ENCODE measurements at regions not wholly inside any gene's neighbourhood (a gene's known extent, or its start where the extent isn't known, plus 50 kb on each side); places are given as distances from the start of the nearest gene placed in this dataset.

DNA sequence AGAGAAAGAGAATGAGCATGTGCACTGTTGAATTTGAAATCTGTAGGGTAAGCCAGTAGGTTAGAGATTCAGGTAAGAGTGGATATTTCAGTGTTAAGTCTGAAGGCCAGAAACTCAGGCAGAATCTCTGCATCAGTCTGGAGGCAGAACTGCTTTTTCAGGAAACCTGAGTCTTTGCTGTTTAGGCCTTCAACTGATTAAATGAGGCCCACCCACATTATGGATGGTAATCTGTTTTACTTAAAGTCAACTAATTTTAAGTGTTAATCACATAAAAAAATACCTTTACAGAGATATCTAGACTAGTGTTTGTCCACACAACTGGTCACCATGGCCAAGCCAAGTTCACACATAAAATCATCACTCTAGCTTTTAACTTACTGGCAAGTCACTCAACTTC is 205.0 kb upstream of the DDHD1 start (continued):
- TF ChIP-seq, protein P1, sequence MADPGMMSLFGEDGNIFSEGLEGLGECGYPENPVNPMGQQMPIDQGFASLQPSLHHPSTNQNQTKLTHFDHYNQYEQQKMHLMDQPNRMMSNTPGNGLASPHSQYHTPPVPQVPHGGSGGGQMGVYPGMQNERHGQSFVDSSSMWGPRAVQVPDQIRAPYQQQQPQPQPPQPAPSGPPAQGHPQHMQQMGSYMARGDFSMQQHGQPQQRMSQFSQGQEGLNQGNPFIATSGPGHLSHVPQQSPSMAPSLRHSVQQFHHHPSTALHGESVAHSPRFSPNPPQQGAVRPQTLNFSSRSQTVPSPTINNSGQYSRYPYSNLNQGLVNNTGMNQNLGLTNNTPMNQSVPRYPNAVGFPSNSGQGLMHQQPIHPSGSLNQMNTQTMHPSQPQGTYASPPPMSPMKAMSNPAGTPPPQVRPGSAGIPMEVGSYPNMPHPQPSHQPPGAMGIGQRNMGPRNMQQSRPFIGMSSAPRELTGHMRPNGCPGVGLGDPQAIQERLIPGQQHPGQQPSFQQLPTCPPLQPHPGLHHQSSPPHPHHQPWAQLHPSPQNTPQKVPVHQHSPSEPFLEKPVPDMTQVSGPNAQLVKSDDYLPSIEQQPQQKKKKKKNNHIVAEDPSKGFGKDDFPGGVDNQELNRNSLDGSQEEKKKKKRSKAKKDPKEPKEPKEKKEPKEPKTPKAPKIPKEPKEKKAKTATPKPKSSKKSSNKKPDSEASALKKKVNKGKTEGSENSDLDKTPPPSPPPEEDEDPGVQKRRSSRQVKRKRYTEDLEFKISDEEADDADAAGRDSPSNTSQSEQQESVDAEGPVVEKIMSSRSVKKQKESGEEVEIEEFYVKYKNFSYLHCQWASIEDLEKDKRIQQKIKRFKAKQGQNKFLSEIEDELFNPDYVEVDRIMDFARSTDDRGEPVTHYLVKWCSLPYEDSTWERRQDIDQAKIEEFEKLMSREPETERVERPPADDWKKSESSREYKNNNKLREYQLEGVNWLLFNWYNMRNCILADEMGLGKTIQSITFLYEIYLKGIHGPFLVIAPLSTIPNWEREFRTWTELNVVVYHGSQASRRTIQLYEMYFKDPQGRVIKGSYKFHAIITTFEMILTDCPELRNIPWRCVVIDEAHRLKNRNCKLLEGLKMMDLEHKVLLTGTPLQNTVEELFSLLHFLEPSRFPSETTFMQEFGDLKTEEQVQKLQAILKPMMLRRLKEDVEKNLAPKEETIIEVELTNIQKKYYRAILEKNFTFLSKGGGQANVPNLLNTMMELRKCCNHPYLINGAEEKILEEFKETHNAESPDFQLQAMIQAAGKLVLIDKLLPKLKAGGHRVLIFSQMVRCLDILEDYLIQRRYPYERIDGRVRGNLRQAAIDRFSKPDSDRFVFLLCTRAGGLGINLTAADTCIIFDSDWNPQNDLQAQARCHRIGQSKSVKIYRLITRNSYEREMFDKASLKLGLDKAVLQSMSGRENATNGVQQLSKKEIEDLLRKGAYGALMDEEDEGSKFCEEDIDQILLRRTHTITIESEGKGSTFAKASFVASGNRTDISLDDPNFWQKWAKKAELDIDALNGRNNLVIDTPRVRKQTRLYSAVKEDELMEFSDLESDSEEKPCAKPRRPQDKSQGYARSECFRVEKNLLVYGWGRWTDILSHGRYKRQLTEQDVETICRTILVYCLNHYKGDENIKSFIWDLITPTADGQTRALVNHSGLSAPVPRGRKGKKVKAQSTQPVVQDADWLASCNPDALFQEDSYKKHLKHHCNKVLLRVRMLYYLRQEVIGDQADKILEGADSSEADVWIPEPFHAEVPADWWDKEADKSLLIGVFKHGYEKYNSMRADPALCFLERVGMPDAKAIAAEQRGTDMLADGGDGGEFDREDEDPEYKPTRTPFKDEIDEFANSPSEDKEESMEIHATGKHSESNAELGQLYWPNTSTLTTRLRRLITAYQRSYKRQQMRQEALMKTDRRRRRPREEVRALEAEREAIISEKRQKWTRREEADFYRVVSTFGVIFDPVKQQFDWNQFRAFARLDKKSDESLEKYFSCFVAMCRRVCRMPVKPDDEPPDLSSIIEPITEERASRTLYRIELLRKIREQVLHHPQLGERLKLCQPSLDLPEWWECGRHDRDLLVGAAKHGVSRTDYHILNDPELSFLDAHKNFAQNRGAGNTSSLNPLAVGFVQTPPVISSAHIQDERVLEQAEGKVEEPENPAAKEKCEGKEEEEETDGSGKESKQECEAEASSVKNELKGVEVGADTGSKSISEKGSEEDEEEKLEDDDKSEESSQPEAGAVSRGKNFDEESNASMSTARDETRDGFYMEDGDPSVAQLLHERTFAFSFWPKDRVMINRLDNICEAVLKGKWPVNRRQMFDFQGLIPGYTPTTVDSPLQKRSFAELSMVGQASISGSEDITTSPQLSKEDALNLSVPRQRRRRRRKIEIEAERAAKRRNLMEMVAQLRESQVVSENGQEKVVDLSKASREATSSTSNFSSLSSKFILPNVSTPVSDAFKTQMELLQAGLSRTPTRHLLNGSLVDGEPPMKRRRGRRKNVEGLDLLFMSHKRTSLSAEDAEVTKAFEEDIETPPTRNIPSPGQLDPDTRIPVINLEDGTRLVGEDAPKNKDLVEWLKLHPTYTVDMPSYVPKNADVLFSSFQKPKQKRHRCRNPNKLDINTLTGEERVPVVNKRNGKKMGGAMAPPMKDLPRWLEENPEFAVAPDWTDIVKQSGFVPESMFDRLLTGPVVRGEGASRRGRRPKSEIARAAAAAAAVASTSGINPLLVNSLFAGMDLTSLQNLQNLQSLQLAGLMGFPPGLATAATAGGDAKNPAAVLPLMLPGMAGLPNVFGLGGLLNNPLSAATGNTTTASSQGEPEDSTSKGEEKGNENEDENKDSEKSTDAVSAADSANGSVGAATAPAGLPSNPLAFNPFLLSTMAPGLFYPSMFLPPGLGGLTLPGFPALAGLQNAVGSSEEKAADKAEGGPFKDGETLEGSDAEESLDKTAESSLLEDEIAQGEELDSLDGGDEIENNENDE (IDR thresholded peaks at IDR 0.05; ENCODE audit: insufficient replicate concordance, low read length), result no peak
- no peak for TF ChIP-seq TEAD4 (IDR thresholded peaks at IDR 0.05; ENCODE audit: low read depth, low read length)
- TF ChIP-seq BCL11A (IDR thresholded peaks at IDR 0.05; ENCODE audit: low read depth in 2 of 2, low read length in 2 of 2), result no peak

All from H1 (cell line).